ENCODE measurements at regions not wholly inside any gene's neighbourhood (a gene's known extent, or its start where the extent isn't known, plus 50 kb on each side); places are given as distances from the start of the nearest gene placed in this dataset.

DNA sequence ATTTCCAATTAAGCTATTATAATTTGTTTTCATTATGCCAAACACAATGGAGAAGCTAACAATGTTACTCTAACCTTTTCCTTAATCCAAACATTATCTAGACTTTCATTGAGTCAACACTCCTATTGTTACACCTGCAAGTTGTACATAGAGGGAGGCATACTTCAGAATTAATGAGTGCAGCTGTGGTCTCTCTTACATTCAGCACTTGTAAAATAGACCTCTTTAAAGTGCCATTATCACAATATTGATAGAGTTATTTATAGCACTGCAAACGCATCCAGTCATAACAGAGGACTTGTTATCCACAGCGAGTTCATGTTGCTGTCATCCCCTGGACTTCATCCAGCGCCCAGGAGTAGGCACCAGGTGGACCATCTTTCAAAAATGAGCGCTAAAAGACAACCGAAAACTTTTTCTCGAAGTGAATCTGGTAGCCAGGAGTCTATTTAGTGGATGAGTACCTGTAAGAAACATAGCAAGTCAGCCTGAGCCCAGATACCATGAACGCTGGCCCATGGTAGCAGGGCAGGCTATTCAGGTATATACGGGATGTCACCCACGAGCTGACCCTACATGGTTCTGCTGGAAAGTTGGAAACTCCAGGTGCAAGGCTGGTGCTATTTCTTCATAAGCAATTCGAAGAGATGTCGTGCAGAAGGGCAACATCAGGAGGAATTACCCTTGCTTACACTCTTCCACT lies 70.6 kb upstream of the NFIA start:
- Histone ChIP-seq H3K4me1 (ENCODE audit: control insufficient read depth in 1 of 2, insufficient read depth in 1 of 2, low read depth in 1 of 2, low read length in 1 of 2) (no peaks in the 10 kb centered on the region), H3K4me3 (ENCODE audit: low read depth in 1 of 2, low read length in 1 of 2) (no peak overlapping the region), H3K9me3 (no peaks in the 10 kb centered on the region), H3K27ac (no peak overlapping the region), H3K27me3 (no peaks in the 10 kb centered on the region), H3K36me3 (no peaks in the 10 kb centered on the region)
- TF ChIP-seq, protein P1, sequence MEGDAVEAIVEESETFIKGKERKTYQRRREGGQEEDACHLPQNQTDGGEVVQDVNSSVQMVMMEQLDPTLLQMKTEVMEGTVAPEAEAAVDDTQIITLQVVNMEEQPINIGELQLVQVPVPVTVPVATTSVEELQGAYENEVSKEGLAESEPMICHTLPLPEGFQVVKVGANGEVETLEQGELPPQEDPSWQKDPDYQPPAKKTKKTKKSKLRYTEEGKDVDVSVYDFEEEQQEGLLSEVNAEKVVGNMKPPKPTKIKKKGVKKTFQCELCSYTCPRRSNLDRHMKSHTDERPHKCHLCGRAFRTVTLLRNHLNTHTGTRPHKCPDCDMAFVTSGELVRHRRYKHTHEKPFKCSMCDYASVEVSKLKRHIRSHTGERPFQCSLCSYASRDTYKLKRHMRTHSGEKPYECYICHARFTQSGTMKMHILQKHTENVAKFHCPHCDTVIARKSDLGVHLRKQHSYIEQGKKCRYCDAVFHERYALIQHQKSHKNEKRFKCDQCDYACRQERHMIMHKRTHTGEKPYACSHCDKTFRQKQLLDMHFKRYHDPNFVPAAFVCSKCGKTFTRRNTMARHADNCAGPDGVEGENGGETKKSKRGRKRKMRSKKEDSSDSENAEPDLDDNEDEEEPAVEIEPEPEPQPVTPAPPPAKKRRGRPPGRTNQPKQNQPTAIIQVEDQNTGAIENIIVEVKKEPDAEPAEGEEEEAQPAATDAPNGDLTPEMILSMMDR (IDR thresholded peaks at IDR 0.05): no peak

GRCh38 chr1:61007534-61008364 lies 74.6 kb upstream of the NFIA start:
- Histone ChIP-seq H3K27me3 (peaks cover 5% of the 10 kb centered on the region), H3K36me3 (no peaks in the 10 kb centered on the region), H3K4me3 (ENCODE audit: low read depth in 1 of 2, low read length in 1 of 2) (no peak overlapping the region), H3K4me1 (ENCODE audit: control insufficient read depth in 1 of 2, insufficient read depth in 1 of 2, low read depth in 1 of 2, low read length in 1 of 2) (no peaks in the 10 kb centered on the region), H3K27ac (no peak overlapping the region), H3K9me3 (no peaks in the 10 kb centered on the region)
- TF ChIP-seq, protein P1 (IDR thresholded peaks at IDR 0.05): no peak

- no peak overlapping the region for H3K27ac ChIP-seq
- H3K4me1 ChIP-seq (ENCODE audit: control insufficient read depth in 1 of 2, insufficient read depth in 1 of 2, low read depth in 1 of 2, low read length in 1 of 2): no peaks in the 10 kb centered on the region
- TF ChIP-seq, protein P1 (IDR thresholded peaks at IDR 0.05): no peak
- H3K9me3 ChIP-seq: no peaks in the 10 kb centered on the region
- no peaks in the 10 kb centered on the region for H3K36me3 ChIP-seq
- H3K4me3 ChIP-seq (ENCODE audit: low read depth in 1 of 2, low read length in 1 of 2): no peak overlapping the region
- peaks cover 5% of the 10 kb centered on the region for H3K27me3 ChIP-seq
These were observed 76.5 kb upstream of the NFIA start for GRCh38 chr1:61005614-61006580.

- no peaks in the 10 kb centered on the region for H3K9me3 ChIP-seq
- no peaks in the 10 kb centered on the region for H3K36me3 ChIP-seq
- H3K27me3 ChIP-seq: peaks cover 5% of the 10 kb centered on the region
- no peak overlapping the region for H3K27ac ChIP-seq
- no peak overlapping the region for H3K4me3 ChIP-seq (ENCODE audit: low read depth in 1 of 2, low read length in 1 of 2)
- no peaks in the 10 kb centered on the region for H3K4me1 ChIP-seq (ENCODE audit: control insufficient read depth in 1 of 2, insufficient read depth in 1 of 2, low read depth in 1 of 2, low read length in 1 of 2)
- TF ChIP-seq, protein P1 (IDR thresholded peaks at IDR 0.05): no peak
These were observed 77.9 kb upstream of the NFIA start for GRCh38 chr1:61004262-61005003.

- H3K36me3 ChIP-seq: no peaks in the 10 kb centered on the region
These were observed 82.0 kb upstream of the NFIA start for GRCh38 chr1:61000327-61000726.

More at GRCh38 chr1:61000327-61000726, 82.0 kb upstream of the NFIA start:
- no peak overlapping the region for H3K27ac ChIP-seq
- H3K4me3 ChIP-seq (ENCODE audit: low read depth in 1 of 2, low read length in 1 of 2): no peak overlapping the region
- H3K9me3 ChIP-seq: no peaks in the 10 kb centered on the region
- H3K4me1 ChIP-seq (ENCODE audit: control insufficient read depth in 1 of 2, insufficient read depth in 1 of 2, low read depth in 1 of 2, low read length in 1 of 2): no peaks in the 10 kb centered on the region
- no peaks in the 10 kb centered on the region for H3K27me3 ChIP-seq
- TF ChIP-seq, protein P1 (IDR thresholded peaks at IDR 0.05): no peak
